ENCODE measurements at regions not wholly inside any gene's neighbourhood (a gene's known extent, or its start where the extent isn't known, plus 50 kb on each side); places are given as distances from the start of the nearest gene placed in this dataset.

DNA sequence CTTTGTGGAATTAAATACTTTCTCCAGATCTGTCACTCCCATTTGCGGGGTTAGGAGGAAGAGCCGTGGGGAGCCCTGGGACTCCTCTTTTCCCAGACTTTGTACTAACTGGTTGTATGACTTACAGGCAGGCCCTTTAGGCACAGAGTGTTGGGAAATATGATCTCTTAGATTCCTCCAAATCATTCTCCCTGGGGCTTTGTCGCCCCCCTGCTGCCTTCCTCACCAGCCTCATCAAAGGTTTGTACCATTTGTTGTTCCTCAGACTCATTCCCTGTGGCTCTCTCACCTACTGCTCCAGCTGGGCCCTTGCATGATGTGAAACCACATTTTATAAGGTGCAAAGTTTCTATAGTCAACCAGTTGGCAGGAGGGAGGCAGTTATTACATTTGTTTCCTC, 56.4 kb downstream of the CRYGS start:
- no peak for DNase-seq (ENCODE audit: low read depth)
- TF ChIP-seq, protein P1, sequence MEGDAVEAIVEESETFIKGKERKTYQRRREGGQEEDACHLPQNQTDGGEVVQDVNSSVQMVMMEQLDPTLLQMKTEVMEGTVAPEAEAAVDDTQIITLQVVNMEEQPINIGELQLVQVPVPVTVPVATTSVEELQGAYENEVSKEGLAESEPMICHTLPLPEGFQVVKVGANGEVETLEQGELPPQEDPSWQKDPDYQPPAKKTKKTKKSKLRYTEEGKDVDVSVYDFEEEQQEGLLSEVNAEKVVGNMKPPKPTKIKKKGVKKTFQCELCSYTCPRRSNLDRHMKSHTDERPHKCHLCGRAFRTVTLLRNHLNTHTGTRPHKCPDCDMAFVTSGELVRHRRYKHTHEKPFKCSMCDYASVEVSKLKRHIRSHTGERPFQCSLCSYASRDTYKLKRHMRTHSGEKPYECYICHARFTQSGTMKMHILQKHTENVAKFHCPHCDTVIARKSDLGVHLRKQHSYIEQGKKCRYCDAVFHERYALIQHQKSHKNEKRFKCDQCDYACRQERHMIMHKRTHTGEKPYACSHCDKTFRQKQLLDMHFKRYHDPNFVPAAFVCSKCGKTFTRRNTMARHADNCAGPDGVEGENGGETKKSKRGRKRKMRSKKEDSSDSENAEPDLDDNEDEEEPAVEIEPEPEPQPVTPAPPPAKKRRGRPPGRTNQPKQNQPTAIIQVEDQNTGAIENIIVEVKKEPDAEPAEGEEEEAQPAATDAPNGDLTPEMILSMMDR (IDR thresholded peaks at IDR 0.05; ENCODE audit: insufficient read depth, low read depth, low read length): no peak
- H3K4me3 ChIP-seq (ENCODE audit: low read depth, low read length): no peak overlapping the region

DNA sequence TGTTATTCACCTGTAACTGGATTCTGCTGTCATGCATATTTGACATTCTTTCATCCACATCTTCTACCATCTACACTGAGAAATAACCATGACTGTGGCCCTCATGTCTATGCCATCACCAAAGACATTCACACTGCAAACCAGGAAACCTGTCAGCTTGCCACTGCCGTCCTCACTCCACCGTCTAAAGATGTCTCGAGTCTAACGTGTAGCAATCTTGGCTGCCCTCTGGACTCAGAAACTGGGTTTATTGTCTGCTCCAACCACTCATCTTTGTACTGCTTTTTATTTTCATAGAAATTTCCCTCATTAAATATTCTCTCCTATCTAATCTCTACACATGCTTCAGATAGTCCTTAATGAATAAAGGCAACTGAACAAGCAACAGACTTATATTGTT, 57.1 kb downstream of the CRYGS start:
- TF ChIP-seq, protein P1 (IDR thresholded peaks at IDR 0.05; ENCODE audit: insufficient read depth, low read depth, low read length): no peak
- no peak for DNase-seq (ENCODE audit: low read depth)
- no peak overlapping the region for H3K4me3 ChIP-seq (ENCODE audit: low read depth, low read length)

DNA sequence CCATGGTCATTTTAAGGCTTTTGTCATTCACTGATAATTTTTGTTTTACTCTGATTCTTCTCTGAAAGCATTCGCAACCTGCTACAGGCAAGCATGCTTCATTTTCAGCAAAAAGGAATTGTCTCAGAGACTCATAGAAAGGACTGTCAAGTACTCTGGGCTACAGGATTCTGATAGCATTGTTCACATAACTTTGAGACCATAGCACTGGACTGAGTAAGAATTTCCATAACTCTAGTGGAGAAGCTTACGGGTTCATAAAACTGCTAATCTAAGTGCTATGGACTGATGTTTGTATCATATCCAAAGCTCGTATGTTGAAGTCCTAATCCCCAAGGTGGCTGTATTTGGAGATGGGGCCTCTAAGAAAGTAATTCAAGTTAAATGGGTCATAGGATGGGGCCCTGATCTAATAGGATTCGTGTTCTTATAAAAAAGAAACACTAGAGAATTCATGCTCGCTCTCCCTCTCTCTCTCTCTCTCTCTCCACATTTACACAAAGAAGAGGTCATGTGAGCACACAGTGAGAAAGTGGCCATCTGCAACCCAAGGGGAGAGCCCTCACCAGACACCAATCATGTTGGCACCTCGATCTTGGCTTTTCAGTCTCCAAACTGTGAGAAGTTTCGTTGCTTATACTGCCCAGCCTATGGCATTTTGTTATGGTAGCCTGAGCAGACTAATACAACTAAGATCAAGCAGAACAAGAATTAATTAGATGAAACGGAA, 60.4 kb downstream of the CRYGS start:
- TF ChIP-seq, protein P1 (IDR thresholded peaks at IDR 0.05; ENCODE audit: insufficient read depth, low read depth, low read length): no peak
- no peak overlapping the region for H3K4me3 ChIP-seq (ENCODE audit: low read depth, low read length)
- no peak for DNase-seq (ENCODE audit: low read depth)

DNA sequence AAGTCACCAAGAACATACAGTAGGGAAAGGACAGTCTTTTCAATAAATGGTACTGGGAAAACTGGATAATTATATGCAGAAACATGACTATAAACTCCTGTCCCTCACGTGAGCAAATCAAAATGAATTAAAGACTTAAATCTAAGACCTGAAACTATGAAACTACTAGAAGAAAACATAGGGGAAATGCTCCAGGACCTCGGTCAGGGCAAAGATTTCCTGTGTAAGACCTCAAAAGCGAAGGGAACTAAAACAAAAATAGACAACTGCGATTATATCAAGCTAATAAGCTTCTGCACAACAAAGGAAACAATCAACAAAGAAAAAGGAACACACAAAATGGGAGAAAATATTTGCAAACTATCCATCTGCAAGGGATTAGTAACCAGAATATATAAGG, 62.7 kb downstream of the CRYGS start:
- H3K4me3 ChIP-seq (ENCODE audit: low read depth, low read length): no peak overlapping the region
- no peak for DNase-seq (ENCODE audit: low read depth)
- TF ChIP-seq, protein P1 (IDR thresholded peaks at IDR 0.05; ENCODE audit: insufficient read depth, low read depth, low read length): no peak

DNA sequence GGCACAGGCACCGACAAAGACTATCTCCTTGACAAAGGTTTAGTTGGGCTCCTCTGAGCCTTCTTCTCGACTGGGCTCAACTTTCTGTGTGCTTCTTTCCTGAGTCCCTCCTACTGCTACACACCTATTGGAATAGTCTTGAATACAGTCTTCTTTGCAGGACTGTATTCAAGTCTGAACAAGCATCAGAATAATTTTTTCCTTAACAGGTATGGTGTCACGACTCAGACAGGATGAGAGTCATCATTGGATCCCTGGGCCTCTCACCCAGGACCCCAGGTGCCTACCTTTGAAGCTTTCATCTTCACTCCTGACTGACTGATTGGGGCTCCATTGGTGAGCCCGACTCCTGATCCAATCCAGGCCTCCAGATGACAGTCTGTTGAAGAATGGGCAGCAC, 66.3 kb downstream of the CRYGS start:
- H3K4me3 ChIP-seq (ENCODE audit: low read depth, low read length): no peak overlapping the region
- DNase-seq (ENCODE audit: low read depth): no peak
- TF ChIP-seq, protein P1 (IDR thresholded peaks at IDR 0.05; ENCODE audit: insufficient read depth, low read depth, low read length): no peak

DNA sequence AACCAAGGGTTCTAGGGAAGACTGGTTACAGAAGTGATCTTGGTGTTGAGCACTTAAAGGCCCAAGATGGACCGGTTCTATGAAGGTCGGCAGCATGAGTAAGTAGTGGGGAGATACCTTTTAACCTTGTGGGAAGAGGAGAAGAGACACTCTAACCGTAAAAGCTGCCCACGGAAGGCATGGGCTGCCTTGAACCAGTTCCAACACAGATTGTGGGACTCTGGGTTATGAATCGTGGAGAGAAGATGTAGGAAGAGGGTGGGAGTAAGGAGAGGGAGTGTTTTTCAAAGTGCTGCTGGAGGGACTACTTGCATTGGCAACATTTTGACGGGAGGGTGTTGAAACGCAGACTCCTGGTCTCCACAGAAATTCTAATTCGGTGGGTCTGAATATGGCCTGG, 67.1 kb downstream of the CRYGS start:
- TF ChIP-seq, protein P1 (IDR thresholded peaks at IDR 0.05; ENCODE audit: insufficient read depth, low read depth, low read length): no peak
- DNase-seq (ENCODE audit: low read depth): no peak
- no peak overlapping the region for H3K4me3 ChIP-seq (ENCODE audit: low read depth, low read length)

DNA sequence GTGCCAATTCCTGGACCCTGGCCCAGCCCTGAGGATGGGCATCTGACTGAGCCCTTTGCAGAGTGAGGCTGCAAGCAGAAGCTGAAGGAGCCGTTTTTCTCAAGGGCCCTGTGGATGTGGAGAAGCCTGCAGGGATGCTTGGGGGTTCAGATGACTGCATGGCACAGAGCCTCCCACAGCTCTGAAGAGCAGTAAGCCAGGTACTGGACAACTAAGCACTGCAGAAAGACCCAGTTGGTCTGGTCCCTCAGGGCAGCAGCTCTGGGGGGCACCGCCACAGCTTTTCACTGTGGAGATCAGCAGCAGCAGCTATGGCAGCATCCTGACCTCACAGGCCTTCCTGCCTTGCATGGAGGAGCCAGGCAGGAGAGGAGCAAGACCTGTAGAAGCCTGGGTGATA, 67.6 kb downstream of the CRYGS start:
- TF ChIP-seq, protein P1 (IDR thresholded peaks at IDR 0.05; ENCODE audit: insufficient read depth, low read depth, low read length): no peak
- no peak for DNase-seq (ENCODE audit: low read depth)
- H3K4me3 ChIP-seq (ENCODE audit: low read depth, low read length): no peak overlapping the region

Data from fibroblast of villous mesenchyme (primary cell).